Breast epithelium (tissue), 3 donors: ENCODE measurements at regions not wholly inside any gene's neighbourhood (a gene's known extent, or its start where the extent isn't known, plus 50 kb on each side); places are given as distances from the start of the nearest gene placed in this dataset.

ENCODE experiments used
- POLR2A ChIP-seq: fragments of 450-650 bp; IDR thresholded peaks from one replicate; pipeline ENCODE4 v1.6.1; 2016; ENCODE audit warnings: antibody characterized with exemption, mild to moderate bottlenecking, moderate library complexity
- POLR2AphosphoS5 ChIP-seq, 3 donors: sonication (generic); formaldehyde crosslinking; IDR thresholded peaks; one replicate each; pipeline ENCODE4 v1.6.1; 2017; ENCODE audit warnings: antibody characterized with exemption in 3 of 3
- TF ChIP-seq, protein P1 (sequence below), 3 donors: fragments of 450-650 bp; IDR thresholded peaks; one replicate each; pipeline ENCODE4 v1.5.1; 2016 to 2017; ENCODE audit warnings: antibody characterized with exemption in 3 of 3, mild to moderate bottlenecking in 3 of 3, moderate library complexity in 3 of 3

DNA sequence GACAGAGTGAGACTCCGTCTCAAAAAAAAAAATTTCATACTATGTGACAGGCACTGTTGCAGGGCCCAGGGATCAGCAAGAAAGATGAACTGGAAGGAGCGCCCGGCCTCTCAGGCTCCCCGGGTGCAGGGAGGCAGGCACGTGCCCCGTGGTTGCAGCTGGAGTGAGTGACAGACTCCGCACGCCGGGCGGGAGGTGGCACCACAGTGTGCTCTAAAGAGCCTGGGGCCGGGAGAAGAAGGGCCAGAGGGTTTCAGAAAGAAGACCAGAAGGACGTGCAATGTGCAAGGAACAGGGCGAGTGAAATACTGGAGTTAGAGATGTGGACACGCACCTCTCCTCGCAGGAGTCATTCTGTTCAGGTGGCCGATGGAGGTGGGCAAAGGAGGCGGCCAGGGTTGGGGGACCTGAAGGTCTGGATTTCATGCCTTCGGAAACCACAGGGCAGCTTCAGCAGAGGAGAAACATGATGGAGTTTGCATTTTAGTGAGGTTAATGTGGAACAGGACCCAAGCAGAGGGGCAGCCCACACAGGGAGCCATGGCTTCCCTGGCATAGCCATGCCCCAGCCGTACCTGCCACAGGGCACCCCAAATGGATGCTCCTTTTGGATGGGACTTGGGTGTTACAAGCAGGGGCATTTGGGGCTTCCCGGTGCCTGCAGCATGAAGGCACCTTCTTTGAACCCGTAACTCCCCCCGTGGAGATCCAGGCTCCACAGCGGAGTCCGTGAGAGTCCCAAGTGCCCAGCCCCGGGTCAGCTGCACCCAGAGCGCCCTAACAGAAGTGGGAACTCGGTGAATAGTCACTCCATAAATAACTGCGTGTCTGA, 226.2 kb downstream of the ERMARD start:
- TF ChIP-seq, protein P1, sequence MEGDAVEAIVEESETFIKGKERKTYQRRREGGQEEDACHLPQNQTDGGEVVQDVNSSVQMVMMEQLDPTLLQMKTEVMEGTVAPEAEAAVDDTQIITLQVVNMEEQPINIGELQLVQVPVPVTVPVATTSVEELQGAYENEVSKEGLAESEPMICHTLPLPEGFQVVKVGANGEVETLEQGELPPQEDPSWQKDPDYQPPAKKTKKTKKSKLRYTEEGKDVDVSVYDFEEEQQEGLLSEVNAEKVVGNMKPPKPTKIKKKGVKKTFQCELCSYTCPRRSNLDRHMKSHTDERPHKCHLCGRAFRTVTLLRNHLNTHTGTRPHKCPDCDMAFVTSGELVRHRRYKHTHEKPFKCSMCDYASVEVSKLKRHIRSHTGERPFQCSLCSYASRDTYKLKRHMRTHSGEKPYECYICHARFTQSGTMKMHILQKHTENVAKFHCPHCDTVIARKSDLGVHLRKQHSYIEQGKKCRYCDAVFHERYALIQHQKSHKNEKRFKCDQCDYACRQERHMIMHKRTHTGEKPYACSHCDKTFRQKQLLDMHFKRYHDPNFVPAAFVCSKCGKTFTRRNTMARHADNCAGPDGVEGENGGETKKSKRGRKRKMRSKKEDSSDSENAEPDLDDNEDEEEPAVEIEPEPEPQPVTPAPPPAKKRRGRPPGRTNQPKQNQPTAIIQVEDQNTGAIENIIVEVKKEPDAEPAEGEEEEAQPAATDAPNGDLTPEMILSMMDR (IDR thresholded peaks at IDR 0.05), result no peak
- TF ChIP-seq POLR2AphosphoS5 (IDR thresholded peaks at IDR 0.05) (no peak), POLR2A (no peak)
